ENCODE measurements at regions not wholly inside any gene's neighbourhood (a gene's known extent, or its start where the extent isn't known, plus 50 kb on each side); places are given as distances from the start of the nearest gene placed in this dataset.

DNA sequence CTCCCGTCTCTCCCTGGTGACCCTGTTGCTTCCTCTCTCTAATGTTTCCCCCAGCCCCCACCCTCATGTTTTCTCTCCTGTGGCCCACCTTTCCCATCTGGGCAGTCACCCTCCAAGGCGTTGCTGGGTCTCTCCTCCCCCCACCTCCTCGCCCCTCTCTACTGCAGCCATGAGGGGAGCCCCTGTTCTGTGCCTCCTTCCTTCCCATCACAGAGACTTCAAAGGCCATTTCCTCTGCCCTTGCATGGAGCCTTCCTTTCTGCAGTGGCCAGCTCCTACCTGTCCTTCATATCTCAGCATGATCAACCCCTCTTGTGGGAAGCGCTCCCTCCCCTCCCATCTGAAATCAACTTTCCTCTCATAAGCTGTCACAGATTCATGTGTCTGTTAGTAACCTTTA, 194.0 kb upstream of the PRSS58 start:
- ChIA-PET CTCF (no interaction called here), RAD21 (ENCODE audit: low non-redundant PET in 1 of 2, low total read pairs in 2 of 2, uncharacterized antibody in 2 of 2, unreplicated experiment in 2 of 2) (no interaction called here), POLR2A (no interaction called here)
- intact Hi-C loops (cut with micrococcal nuclease), result no loop called here
- DNase-seq (ENCODE audit: low read depth, low spot score) (no peak), ATAC-seq (peak; percentile 34; the same call in 1 of the 2 replicates)
- no TSS peak for BruUV-seq (replicated peaks)
- Histone ChIP-seq H2AFZ (ENCODE audit: low read depth, low read length, poor library complexity, severe bottlenecking) (no peak overlapping the region), H3K4me1 (ENCODE audit: control insufficient read depth in 1 of 2, insufficient read depth in 2 of 2, low read length in 2 of 2) (no peaks in the 10 kb centered on the region), H3K9me2 (ENCODE audit: insufficient read depth) (no peaks in the 10 kb centered on the region), H3K36me3 (ENCODE audit: control insufficient read depth in 1 of 2, insufficient read depth in 2 of 2, low read length in 2 of 2) (no peaks in the 10 kb centered on the region), H3K4me2 (ENCODE audit: low read length) (no peak overlapping the region), H3K27me3 (ENCODE audit: insufficient read depth, low read length) (no peaks in the 10 kb centered on the region), H3K9me3 (ENCODE audit: control insufficient read depth in 1 of 2, insufficient read depth in 1 of 2, low read depth in 1 of 2, low read length in 2 of 2) (no peaks in the 10 kb centered on the region), H3K79me2 (ENCODE audit: insufficient read depth, low read length) (no peaks in the 10 kb centered on the region), H3K9ac (ENCODE audit: low read length) (no peak overlapping the region), H3K27ac (ENCODE audit: low read depth, low read length) (no peak overlapping the region), H4K20me1 (ENCODE audit: insufficient read depth) (no peaks in the 10 kb centered on the region), H3K4me3 (replicated peaks in 1 of 2; ENCODE audit: low read depth in 1 of 2, low read length in 2 of 2) (no peak overlapping the region)
- TF ChIP-seq CEBPB (IDR thresholded peaks at IDR 0.05; ENCODE audit: low read depth) (no peak), RAD21 (IDR thresholded peaks at IDR 0.05; ENCODE audit: low read depth) (no peak), TCF7L2 (IDR thresholded peaks at IDR 0.05; ENCODE audit: borderline replicate concordance, extremely low read depth, insufficient read depth, insufficient read length) (no peak), SIN3A (IDR thresholded peaks at IDR 0.05; ENCODE audit: low read depth) (no peak), EZH2 (IDR thresholded peaks at IDR 0.05) (no peak), YY1 (IDR thresholded peaks at IDR 0.05; ENCODE audit: extremely low read depth, insufficient replicate concordance, low read depth, low read length) (no peak), EZH2phosphoT487 (IDR thresholded peaks at IDR 0.05; ENCODE audit: borderline replicate concordance) (no peak)
- TF ChIP-seq, protein P1, sequence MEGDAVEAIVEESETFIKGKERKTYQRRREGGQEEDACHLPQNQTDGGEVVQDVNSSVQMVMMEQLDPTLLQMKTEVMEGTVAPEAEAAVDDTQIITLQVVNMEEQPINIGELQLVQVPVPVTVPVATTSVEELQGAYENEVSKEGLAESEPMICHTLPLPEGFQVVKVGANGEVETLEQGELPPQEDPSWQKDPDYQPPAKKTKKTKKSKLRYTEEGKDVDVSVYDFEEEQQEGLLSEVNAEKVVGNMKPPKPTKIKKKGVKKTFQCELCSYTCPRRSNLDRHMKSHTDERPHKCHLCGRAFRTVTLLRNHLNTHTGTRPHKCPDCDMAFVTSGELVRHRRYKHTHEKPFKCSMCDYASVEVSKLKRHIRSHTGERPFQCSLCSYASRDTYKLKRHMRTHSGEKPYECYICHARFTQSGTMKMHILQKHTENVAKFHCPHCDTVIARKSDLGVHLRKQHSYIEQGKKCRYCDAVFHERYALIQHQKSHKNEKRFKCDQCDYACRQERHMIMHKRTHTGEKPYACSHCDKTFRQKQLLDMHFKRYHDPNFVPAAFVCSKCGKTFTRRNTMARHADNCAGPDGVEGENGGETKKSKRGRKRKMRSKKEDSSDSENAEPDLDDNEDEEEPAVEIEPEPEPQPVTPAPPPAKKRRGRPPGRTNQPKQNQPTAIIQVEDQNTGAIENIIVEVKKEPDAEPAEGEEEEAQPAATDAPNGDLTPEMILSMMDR (IDR thresholded peaks at IDR 0.05 in 2 of 3, conservative IDR thresholded peaks at IDR 0.05 in 1 of 3; ENCODE audit: borderline replicate concordance in 1 of 3, insufficient read depth in 1 of 3, low read depth in 2 of 3, low read length in 2 of 3), result no peak
- TF ChIP-seq, protein P2, sequence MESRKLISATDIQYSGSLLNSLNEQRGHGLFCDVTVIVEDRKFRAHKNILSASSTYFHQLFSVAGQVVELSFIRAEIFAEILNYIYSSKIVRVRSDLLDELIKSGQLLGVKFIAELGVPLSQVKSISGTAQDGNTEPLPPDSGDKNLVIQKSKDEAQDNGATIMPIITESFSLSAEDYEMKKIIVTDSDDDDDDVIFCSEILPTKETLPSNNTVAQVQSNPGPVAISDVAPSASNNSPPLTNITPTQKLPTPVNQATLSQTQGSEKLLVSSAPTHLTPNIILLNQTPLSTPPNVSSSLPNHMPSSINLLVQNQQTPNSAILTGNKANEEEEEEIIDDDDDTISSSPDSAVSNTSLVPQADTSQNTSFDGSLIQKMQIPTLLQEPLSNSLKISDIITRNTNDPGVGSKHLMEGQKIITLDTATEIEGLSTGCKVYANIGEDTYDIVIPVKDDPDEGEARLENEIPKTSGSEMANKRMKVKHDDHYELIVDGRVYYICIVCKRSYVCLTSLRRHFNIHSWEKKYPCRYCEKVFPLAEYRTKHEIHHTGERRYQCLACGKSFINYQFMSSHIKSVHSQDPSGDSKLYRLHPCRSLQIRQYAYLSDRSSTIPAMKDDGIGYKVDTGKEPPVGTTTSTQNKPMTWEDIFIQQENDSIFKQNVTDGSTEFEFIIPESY (IDR thresholded peaks at IDR 0.05; ENCODE audit: extremely low read depth, insufficient replicate concordance, low read length), result no peak
- TF ChIP-seq, protein P3, sequence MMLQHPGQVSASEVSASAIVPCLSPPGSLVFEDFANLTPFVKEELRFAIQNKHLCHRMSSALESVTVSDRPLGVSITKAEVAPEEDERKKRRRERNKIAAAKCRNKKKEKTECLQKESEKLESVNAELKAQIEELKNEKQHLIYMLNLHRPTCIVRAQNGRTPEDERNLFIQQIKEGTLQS (IDR thresholded peaks at IDR 0.05), result no peak

All from HCT116 (cell line).